ENCODE measurements at regions not wholly inside any gene's neighbourhood (a gene's known extent, or its start where the extent isn't known, plus 50 kb on each side); places are given as distances from the start of the nearest gene placed in this dataset.

- H3K4me3 ChIP-seq, result no peak overlapping the region
- no peak overlapping the region for H3K27ac ChIP-seq
- TF ChIP-seq EP300 (IDR thresholded peaks at IDR 0.05) (no peak), POLR2A (IDR thresholded peaks at IDR 0.05) (no peak), POLR2AphosphoS5 (IDR thresholded peaks at IDR 0.05) (no peak)
- TF ChIP-seq, protein P1, sequence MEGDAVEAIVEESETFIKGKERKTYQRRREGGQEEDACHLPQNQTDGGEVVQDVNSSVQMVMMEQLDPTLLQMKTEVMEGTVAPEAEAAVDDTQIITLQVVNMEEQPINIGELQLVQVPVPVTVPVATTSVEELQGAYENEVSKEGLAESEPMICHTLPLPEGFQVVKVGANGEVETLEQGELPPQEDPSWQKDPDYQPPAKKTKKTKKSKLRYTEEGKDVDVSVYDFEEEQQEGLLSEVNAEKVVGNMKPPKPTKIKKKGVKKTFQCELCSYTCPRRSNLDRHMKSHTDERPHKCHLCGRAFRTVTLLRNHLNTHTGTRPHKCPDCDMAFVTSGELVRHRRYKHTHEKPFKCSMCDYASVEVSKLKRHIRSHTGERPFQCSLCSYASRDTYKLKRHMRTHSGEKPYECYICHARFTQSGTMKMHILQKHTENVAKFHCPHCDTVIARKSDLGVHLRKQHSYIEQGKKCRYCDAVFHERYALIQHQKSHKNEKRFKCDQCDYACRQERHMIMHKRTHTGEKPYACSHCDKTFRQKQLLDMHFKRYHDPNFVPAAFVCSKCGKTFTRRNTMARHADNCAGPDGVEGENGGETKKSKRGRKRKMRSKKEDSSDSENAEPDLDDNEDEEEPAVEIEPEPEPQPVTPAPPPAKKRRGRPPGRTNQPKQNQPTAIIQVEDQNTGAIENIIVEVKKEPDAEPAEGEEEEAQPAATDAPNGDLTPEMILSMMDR (IDR thresholded peaks at IDR 0.05), result no peak
- DNase-seq (ENCODE audit: low spot score in 2 of 2), result no peak
- H3K27me3 ChIP-seq, result no peaks in the 10 kb centered on the region
- H3K9me3 ChIP-seq, result no peaks in the 10 kb centered on the region
- H3K4me1 ChIP-seq, result peaks cover 12% of the 10 kb centered on the region
- H3K36me3 ChIP-seq, result no peaks in the 10 kb centered on the region
Observed at GRCh38 chr4:128512767-128513322, 225.2 kb upstream of the PGRMC2 start.

- Histone ChIP-seq H3K27me3 (no peaks in the 10 kb centered on the region), H3K4me1 (peaks cover 7% of the 10 kb centered on the region), H3K9me3 (no peaks in the 10 kb centered on the region), H3K27ac (no peak overlapping the region), H3K36me3 (no peaks in the 10 kb centered on the region), H3K4me3 (no peak overlapping the region)
- TF ChIP-seq POLR2AphosphoS5 (IDR thresholded peaks at IDR 0.05), result no peak
- WGBS, result 66% methylated on average over 5 of the region's 5 CpGs
- DNase-seq (ENCODE audit: low spot score in 2 of 2), result no peak
Observed at GRCh38 chr4:128512161-128512560, 224.5 kb upstream of the PGRMC2 start.

DNA sequence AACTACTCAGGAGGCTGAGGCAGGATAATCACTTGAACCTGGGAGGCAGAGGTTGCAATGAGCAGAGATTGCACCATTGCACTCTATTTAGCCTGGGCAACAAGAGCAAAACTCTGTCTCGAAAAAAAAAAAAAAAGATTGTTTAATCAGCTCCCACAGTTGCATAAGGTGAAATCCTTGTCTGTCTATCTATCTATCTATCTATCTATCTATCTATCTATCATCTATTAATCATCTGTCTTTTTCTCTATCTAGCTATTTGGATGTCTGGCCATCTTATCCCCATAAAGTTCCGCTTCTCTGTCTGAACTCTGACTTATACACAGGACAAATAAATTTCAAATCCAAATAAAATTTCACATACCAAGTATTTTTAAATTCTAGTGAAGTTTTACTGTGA is 223.2 kb upstream of the PGRMC2 start:
- H3K4me3 ChIP-seq, result no peak overlapping the region
- TF ChIP-seq POLR2AphosphoS5 (IDR thresholded peaks at IDR 0.05), result no peak
- TF ChIP-seq EP300 (IDR thresholded peaks at IDR 0.05), result no peak
- TF ChIP-seq, protein P1 (IDR thresholded peaks at IDR 0.05), result no peak
- no peak for TF ChIP-seq POLR2A (IDR thresholded peaks at IDR 0.05)
- no peak for DNase-seq (ENCODE audit: low spot score in 2 of 2)
- H3K4me1 ChIP-seq, result no peaks in the 10 kb centered on the region
- H3K27ac ChIP-seq, result no peak overlapping the region
- 75% methylated on average over 2 of the region's 2 CpGs for WGBS
- no peaks in the 10 kb centered on the region for H3K27me3 ChIP-seq
- H3K36me3 ChIP-seq, result no peaks in the 10 kb centered on the region
- H3K9me3 ChIP-seq, result no peaks in the 10 kb centered on the region

DNA sequence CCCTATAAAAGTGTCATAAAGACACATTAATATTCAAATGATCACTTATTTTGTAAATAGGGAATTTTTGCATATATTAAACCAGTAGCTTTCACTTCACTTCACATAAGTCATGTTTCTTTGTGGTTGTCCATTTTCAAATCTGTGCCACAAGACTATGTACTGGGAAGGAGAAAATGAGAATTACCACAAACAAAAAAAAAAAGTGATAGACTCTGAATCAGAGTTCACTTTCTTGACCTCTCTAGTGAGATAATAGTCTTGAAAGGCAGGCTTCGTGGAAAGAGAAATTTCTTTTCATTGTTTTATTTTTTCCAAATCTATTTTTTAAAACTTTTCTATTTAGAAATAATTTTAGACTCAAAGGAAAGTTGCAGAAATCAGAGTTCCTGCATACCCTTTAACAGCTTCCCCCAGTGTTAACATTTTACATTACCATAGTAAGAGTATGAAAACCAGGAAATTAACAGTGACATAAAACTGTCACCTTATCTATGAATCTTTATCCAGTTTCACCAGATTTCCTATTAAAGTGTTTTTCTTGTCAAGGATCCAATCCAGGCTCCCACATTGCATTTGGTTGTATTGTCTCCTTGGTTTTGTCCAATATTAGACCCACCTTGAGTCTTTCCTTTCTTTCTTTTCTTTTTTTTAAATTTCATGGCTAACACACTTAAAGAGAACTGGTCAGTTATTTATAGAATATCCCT is 215.4 kb upstream of the PGRMC2 start:
- no peak for TF ChIP-seq POLR2AphosphoS5 (IDR thresholded peaks at IDR 0.05)
- no peak for TF ChIP-seq POLR2A (IDR thresholded peaks at IDR 0.05)
- TF ChIP-seq, protein P1 (IDR thresholded peaks at IDR 0.05), result no peak
- TF ChIP-seq EP300 (IDR thresholded peaks at IDR 0.05), result no peak
- Histone ChIP-seq H3K27me3 (no peaks in the 10 kb centered on the region), H3K36me3 (no peaks in the 10 kb centered on the region), H3K9me3 (peaks cover 6% of the 10 kb centered on the region), H3K4me1 (no peaks in the 10 kb centered on the region), H3K4me3 (no peak overlapping the region), H3K27ac (no peak overlapping the region)
- 63% methylated on average over 1 of the region's 1 CpG for WGBS
- DNase-seq (ENCODE audit: low spot score in 2 of 2), result no peak

DNA sequence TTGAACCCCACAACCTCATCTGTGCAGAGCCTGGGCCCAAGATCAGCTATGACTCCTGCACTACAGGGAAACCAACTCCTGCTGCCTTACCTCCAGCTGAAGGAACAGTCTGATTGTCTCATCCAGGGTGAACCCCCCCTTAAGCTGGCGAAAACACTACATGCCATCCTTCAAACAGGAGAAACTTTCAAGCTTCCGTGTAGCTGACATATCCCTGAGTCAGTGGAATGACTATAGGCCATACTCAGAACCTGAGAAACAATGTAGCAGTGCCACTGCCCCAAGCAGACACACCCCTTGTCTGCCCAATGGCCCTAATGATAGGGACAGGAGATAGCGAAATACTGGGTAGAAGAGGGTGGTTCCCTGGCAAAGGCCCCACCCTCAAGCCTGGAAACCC is 213.6 kb upstream of the PGRMC2 start:
- no peak overlapping the region for H3K27ac ChIP-seq
- H3K4me1 ChIP-seq, result no peaks in the 10 kb centered on the region
- H3K36me3 ChIP-seq, result no peaks in the 10 kb centered on the region
- peaks cover 11% of the 10 kb centered on the region for H3K9me3 ChIP-seq
- H3K4me3 ChIP-seq, result no peak overlapping the region
- 96% methylated on average over 3 of the region's 3 CpGs for WGBS
- DNase-seq (ENCODE audit: low spot score in 2 of 2), result no peak
- TF ChIP-seq, protein P1 (IDR thresholded peaks at IDR 0.05), result no peak
- TF ChIP-seq POLR2AphosphoS5 (IDR thresholded peaks at IDR 0.05) (no peak), EP300 (IDR thresholded peaks at IDR 0.05) (no peak), POLR2A (IDR thresholded peaks at IDR 0.05) (no peak)
- no peaks in the 10 kb centered on the region for H3K27me3 ChIP-seq

All from suprapubic skin (tissue), 4 donors.